WTC11 (cell line): ENCODE measurements at regions not wholly inside any gene's neighbourhood (a gene's known extent, or its start where the extent isn't known, plus 50 kb on each side); places are given as distances from the start of the nearest gene placed in this dataset.

Experiments used
- ATAC-seq: fragments of 200-7000 bp; cut with Tn5 transposase; 2 replicates; pipeline ENCODE4 v1.10.0; 2021; ENCODE audit warnings: mild to moderate bottlenecking, moderate library complexity
- CTCF ChIA-PET: fragments of 300-600 bp; sonication (Branson Sonifier 250); formaldehyde crosslinking; loops from one replicate; lab custom pipeline; 2021; ENCODE audit warnings: antibody characterized with exemption; lab: Charles Lee
- POLR2A ChIA-PET: fragments of 350-600 bp; sonication (Branson Sonifier 250); formaldehyde crosslinking; loops from one replicate; lab custom pipeline; 2021; ENCODE audit warnings: antibody characterized with exemption; lab: Charles Lee
- DNase-seq: peaks from one replicate; pipeline ENCODE4 v3.0.0; 2021; ENCODE audit warnings: low spot score
- H3K27ac Mint-ChIP-seq: 2 replicates; pipeline ENCODE4 v1.8.0; 2021; ENCODE audit warnings: mixed read lengths
- H3K27me3 Mint-ChIP-seq: 2 replicates; pipeline ENCODE4 v1.8.0; 2021; ENCODE audit warnings: low read depth, mild to moderate bottlenecking, moderate library complexity, mixed read lengths
- H3K36me3 Mint-ChIP-seq: 2 replicates; pipeline ENCODE4 v1.8.0; 2021; ENCODE audit warnings: mixed read lengths
- H3K4me1 Mint-ChIP-seq: 2 replicates; pipeline ENCODE4 v1.8.0; 2022; ENCODE audit warnings: mixed read lengths
- H3K4me3 Mint-ChIP-seq: 2 replicates; pipeline ENCODE4 v1.8.0; 2021; ENCODE audit warnings: mild to moderate bottlenecking, moderate library complexity, mixed read lengths
- H3K9me3 Mint-ChIP-seq: 2 replicates; pipeline ENCODE4 v1.8.0; 2021; ENCODE audit warnings: mixed read lengths
- ELF4 ChIP-seq: sonication (generic); formaldehyde crosslinking; IDR thresholded peaks from 2 replicates; pipeline ENCODE4 v1.8.1; 2022; ENCODE audit warnings: low read depth, mild to moderate bottlenecking, moderate library complexity, missing genetic modification reagents
- ERG ChIP-seq: fragments of 250-450 bp; sonication (Bioruptor Pico); IDR thresholded peaks from 2 replicates; pipeline ENCODE4 v1.8.0; 2021; ENCODE audit warnings: mild to moderate bottlenecking
- ETV6 ChIP-seq: sonication (generic); formaldehyde crosslinking; IDR thresholded peaks from 2 replicates; pipeline ENCODE4 v1.8.1; 2022; ENCODE audit warnings: mild to moderate bottlenecking, missing genetic modification reagents
- MAX ChIP-seq: sonication (generic); formaldehyde crosslinking; IDR thresholded peaks from 2 replicates; pipeline ENCODE4 v1.8.0; 2022; ENCODE audit warnings: mild to moderate bottlenecking, missing genetic modification reagents
- SMAD3 ChIP-seq: sonication (generic); formaldehyde crosslinking; IDR thresholded peaks from 2 replicates; pipeline ENCODE4 v1.8.0; 2022; ENCODE audit warnings: missing genetic modification reagents, mild to moderate bottlenecking, borderline replicate concordance
- TP53 ChIP-seq: sonication (generic); formaldehyde crosslinking; IDR thresholded peaks from 2 replicates; pipeline ENCODE4 v1.8.1; 2023; ENCODE audit warnings: mild to moderate bottlenecking, missing genetic modification reagents
- ZNF219 ChIP-seq: sonication (generic); formaldehyde crosslinking; IDR thresholded peaks from 2 replicates; pipeline ENCODE4 v1.8.0; 2023; ENCODE audit warnings: missing genetic modification reagents, mild to moderate bottlenecking, borderline replicate concordance
- ZNF232 ChIP-seq: sonication (generic); formaldehyde crosslinking; IDR thresholded peaks from 2 replicates; pipeline ENCODE4 v1.8.0; 2022; ENCODE audit warnings: mild to moderate bottlenecking, missing genetic modification reagents
- ZNF281 ChIP-seq: sonication (generic); formaldehyde crosslinking; IDR thresholded peaks from 2 replicates; pipeline ENCODE4 v1.8.0; 2023; ENCODE audit warnings: mild to moderate bottlenecking, missing genetic modification reagents
- ZSCAN18 ChIP-seq: fragments of 250-450 bp; sonication (Bioruptor Pico); IDR thresholded peaks from 2 replicates; pipeline ENCODE4 v2.1.2; 2022; ENCODE audit warnings: mild to moderate bottlenecking, moderate library complexity
- TF ChIP-seq, protein P1 (sequence below): sonication (generic); formaldehyde crosslinking; IDR thresholded peaks from 2 replicates; pipeline ENCODE4 v1.8.0; 2022; ENCODE audit warnings: missing genetic modification reagents
- TF ChIP-seq, protein P2 (sequence below): sonication (generic); formaldehyde crosslinking; IDR thresholded peaks from 2 replicates; pipeline ENCODE4 v1.8.1; 2022; ENCODE audit warnings: low read depth, mild to moderate bottlenecking, moderate library complexity, missing genetic modification reagents, borderline replicate concordance
- TF ChIP-seq, protein P3 (sequence below): fragments of 200-600 bp; IDR thresholded peaks from 2 replicates; pipeline ENCODE4 v1.8.0; 2022; ENCODE audit warnings: antibody characterized with exemption

DNA sequence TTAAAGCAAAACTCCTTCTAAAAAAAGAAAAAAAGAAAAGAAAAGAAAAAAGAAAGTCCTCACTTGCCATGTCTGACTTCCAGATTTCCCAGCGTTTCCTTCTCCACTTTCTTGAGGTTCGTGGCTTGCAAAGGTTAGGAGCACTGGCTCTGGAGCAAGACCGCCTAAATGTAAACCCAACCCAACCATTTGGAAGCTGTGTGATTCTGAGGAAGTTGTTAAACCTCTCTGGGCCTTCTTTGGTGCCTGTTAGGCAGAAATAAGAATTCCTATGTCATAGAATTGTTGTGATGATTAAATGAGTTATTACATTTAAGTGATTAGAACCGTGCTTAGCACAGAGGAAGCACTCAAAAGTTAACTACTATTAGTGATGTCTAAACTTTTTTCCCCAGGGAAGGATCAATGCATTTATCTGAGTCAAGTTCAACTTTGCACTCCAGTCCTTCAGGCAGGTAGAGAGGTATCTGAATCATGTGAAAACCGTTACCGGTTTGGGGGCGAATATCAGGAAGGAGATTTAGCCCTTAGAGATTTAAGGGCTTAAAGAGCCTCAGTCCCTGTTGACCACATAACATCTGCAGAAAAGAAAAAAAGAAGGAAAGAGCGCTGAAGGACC is 78.3 kb upstream of the HES1 start:
- POLR2A ChIA-PET: interaction anchor here (1.3 to 2.2 kb wide), 2 partner anchors 72 to 77 kb away, joined by 5 to 6 read pairs; no protein-coding TSS in a partner anchor

DNA sequence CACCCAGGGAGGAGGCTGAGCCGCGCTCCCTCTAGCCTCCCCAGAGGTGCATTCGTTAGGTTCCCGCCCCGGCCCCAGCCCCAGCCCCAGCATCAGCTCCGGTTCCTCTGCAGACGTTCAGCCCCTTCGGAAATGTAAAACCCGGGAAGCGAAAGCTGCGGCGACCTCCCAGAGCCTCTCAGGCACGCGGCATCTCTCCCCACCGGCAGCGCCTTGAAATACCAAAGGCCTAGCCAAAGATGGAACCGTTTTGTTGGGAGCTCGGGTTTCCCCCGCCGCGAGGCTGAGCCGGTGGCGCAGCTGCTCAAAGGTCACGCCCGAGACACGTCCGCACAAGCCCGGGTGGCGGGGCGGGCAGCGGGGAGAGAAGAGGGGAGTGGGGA is 77.8 kb upstream of the HES1 start:
- Mint-ChIP-seq H3K27ac (peak overlapping the region; percentile 89), H3K36me3 (peaks cover 2% of the 10 kb centered on the region), H3K4me3 (peak overlapping the region; percentile 57), H3K4me1 (peaks cover 57% of the 10 kb centered on the region), H3K27me3 (peaks cover 34% of the 10 kb centered on the region), H3K9me3 (peaks cover 1% of the 10 kb centered on the region; the same call in 1 of the 2 replicates)
- DNase-seq: peak; percentile 82
- CTCF ChIA-PET: interaction anchor here (0.6 to 2.8 kb wide), 12 partner anchors 48 to 833 kb away, joined by 3 to 17 read pairs (median 4); no protein-coding TSS in a partner anchor
- TF ChIP-seq ZNF281 (CRISPR knock-in tag) (0 out of 2 replicates have a peak, but pooled peaks have one; percentile 65), ZNF232 (CRISPR knock-in tag) (0 out of 2 replicates have a peak, but pooled peaks have one; percentile 63), MAX (CRISPR knock-in tag) (peak; percentile 66; the same call in 1 of the 2 replicates), ETV6 (CRISPR knock-in tag) (0 out of 2 replicates have a peak, but pooled peaks have one; percentile 37), SMAD3 (CRISPR knock-in tag) (peak; percentile 40; the same call in 1 of the 2 replicates), TP53 (CRISPR knock-in tag) (0 out of 2 replicates have a peak, but pooled peaks have one; percentile 60), ZSCAN18 (CRISPR knock-in tag) (no peak), ZNF219 (CRISPR knock-in tag) (no peak)
- TF ChIP-seq, protein P1, sequence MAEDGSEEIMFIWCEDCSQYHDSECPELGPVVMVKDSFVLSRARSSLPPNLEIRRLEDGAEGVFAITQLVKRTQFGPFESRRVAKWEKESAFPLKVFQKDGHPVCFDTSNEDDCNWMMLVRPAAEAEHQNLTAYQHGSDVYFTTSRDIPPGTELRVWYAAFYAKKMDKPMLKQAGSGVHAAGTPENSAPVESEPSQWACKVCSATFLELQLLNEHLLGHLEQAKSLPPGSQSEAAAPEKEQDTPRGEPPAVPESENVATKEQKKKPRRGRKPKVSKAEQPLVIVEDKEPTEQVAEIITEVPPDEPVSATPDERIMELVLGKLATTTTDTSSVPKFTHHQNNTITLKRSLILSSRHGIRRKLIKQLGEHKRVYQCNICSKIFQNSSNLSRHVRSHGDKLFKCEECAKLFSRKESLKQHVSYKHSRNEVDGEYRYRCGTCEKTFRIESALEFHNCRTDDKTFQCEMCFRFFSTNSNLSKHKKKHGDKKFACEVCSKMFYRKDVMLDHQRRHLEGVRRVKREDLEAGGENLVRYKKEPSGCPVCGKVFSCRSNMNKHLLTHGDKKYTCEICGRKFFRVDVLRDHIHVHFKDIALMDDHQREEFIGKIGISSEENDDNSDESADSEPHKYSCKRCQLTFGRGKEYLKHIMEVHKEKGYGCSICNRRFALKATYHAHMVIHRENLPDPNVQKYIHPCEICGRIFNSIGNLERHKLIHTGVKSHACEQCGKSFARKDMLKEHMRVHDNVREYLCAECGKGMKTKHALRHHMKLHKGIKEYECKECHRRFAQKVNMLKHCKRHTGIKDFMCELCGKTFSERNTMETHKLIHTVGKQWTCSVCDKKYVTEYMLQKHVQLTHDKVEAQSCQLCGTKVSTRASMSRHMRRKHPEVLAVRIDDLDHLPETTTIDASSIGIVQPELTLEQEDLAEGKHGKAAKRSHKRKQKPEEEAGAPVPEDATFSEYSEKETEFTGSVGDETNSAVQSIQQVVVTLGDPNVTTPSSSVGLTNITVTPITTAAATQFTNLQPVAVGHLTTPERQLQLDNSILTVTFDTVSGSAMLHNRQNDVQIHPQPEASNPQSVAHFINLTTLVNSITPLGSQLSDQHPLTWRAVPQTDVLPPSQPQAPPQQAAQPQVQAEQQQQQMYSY (CRISPR knock-in tag): peak; percentile 44; the same call in 1 of the 2 replicates
- POLR2A ChIA-PET: interaction anchor here (1.3 to 2.2 kb wide), 2 partner anchors 71 to 77 kb away, joined by 5 to 6 read pairs; no protein-coding TSS in a partner anchor
- peak; percentile 79 for ATAC-seq

More for the DNA sequence above, 78.3 kb upstream of the HES1 start:
- peaks cover 57% of the 10 kb centered on the region for H3K4me1 Mint-ChIP-seq
- peaks cover 36% of the 10 kb centered on the region for H3K27me3 Mint-ChIP-seq
- H3K4me3 Mint-ChIP-seq: peak overlapping the region; percentile 57
- TF ChIP-seq, protein P2, sequence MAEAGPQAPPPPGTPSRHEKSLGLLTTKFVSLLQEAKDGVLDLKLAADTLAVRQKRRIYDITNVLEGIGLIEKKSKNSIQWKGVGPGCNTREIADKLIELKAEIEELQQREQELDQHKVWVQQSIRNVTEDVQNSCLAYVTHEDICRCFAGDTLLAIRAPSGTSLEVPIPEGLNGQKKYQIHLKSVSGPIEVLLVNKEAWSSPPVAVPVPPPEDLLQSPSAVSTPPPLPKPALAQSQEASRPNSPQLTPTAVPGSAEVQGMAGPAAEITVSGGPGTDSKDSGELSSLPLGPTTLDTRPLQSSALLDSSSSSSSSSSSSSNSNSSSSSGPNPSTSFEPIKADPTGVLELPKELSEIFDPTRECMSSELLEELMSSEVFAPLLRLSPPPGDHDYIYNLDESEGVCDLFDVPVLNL (CRISPR knock-in tag): no peak
- no peak for TF ChIP-seq ELF4 (CRISPR knock-in tag)
- TF ChIP-seq, protein P3, sequence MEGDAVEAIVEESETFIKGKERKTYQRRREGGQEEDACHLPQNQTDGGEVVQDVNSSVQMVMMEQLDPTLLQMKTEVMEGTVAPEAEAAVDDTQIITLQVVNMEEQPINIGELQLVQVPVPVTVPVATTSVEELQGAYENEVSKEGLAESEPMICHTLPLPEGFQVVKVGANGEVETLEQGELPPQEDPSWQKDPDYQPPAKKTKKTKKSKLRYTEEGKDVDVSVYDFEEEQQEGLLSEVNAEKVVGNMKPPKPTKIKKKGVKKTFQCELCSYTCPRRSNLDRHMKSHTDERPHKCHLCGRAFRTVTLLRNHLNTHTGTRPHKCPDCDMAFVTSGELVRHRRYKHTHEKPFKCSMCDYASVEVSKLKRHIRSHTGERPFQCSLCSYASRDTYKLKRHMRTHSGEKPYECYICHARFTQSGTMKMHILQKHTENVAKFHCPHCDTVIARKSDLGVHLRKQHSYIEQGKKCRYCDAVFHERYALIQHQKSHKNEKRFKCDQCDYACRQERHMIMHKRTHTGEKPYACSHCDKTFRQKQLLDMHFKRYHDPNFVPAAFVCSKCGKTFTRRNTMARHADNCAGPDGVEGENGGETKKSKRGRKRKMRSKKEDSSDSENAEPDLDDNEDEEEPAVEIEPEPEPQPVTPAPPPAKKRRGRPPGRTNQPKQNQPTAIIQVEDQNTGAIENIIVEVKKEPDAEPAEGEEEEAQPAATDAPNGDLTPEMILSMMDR: no peak
- TF ChIP-seq ERG: no peak
- peak overlapping the region; percentile 89 for H3K27ac Mint-ChIP-seq
- H3K9me3 Mint-ChIP-seq: peaks cover 5% of the 10 kb centered on the region; the same call in 1 of the 2 replicates
- peaks cover 5% of the 10 kb centered on the region for H3K36me3 Mint-ChIP-seq
- DNase-seq: no peak
- CTCF ChIA-PET: interaction anchor here (0.6 to 2.8 kb wide), 7 partner anchors 73 to 832 kb away, joined by 3 to 17 read pairs (median 4); no protein-coding TSS in a partner anchor
- ATAC-seq: no peak
